ENCODE measurements at regions not wholly inside any gene's neighbourhood (a gene's known extent, or its start where the extent isn't known, plus 50 kb on each side); places are given as distances from the start of the nearest gene placed in this dataset.

- DNase-seq = no peak
These were observed 59.1 kb upstream of the GRPEL1 start for GRCh38 chr4:7126981-7127380.

GRCh38 chr4:7124689-7125442 is 57.0 kb upstream of the GRPEL1 start:
- DNase-seq = no peak

GRCh38 chr4:7121866-7122653 is 54.2 kb upstream of the GRPEL1 start:
- DNase-seq = no peak

- DNase-seq = no peak
These were observed 53.3 kb upstream of the GRPEL1 start for GRCh38 chr4:7121174-7121573.

GRCh38 chr4:7120341-7120740 is 52.5 kb upstream of the GRPEL1 start:
- no peak for DNase-seq

- no peak for DNase-seq
These were observed 50.4 kb upstream of the GRPEL1 start for GRCh38 chr4:7118013-7118832.

Measured in suppressor macrophage (primary cell).